GM19438 (cell line): ENCODE measurements at regions not wholly inside any gene's neighbourhood (a gene's known extent, or its start where the extent isn't known, plus 50 kb on each side); places are given as distances from the start of the nearest gene placed in this dataset.

Source experiments
- ATAC-seq: cut with Tn5 transposase; IDR thresholded peaks from one replicate; pipeline ENCODE4 v1.9.1; 2021; ENCODE audit warnings: low read depth; ENCODE audit not compliant: unreplicated experiment

GRCh38 chr10:8583096-8583495 is 528.6 kb downstream of the GATA3 start:
- no peak for ATAC-seq

GRCh38 chr10:8584666-8585065 is 530.2 kb downstream of the GATA3 start:
- ATAC-seq: no peak

GRCh38 chr10:8586504-8586903 is 532.0 kb downstream of the GATA3 start:
- ATAC-seq: no peak

- ATAC-seq: no peak
Measured at GRCh38 chr10:8588135-8588534, 533.6 kb downstream of the GATA3 start.

- ATAC-seq: no peak
Measured at GRCh38 chr10:8590518-8590917, 536.0 kb downstream of the GATA3 start.

- no peak for ATAC-seq
Measured at GRCh38 chr10:8591640-8592039, 537.2 kb downstream of the GATA3 start.

GRCh38 chr10:8594176-8594575 is 539.7 kb downstream of the GATA3 start:
- ATAC-seq: no peak

- ATAC-seq: no peak
Measured at GRCh38 chr10:8594711-8595110, 540.2 kb downstream of the GATA3 start.

GRCh38 chr10:8595140-8595539 is 540.7 kb downstream of the GATA3 start:
- ATAC-seq: no peak

- no peak for ATAC-seq
Measured at GRCh38 chr10:8596929-8597472, 542.5 kb downstream of the GATA3 start.

GRCh38 chr10:8600192-8600591 is 545.7 kb downstream of the GATA3 start:
- ATAC-seq: no peak

- ATAC-seq: no peak
Measured at GRCh38 chr10:8602821-8603220, 548.3 kb downstream of the GATA3 start.

GRCh38 chr10:8614054-8614565 is 559.6 kb downstream of the GATA3 start:
- ATAC-seq: no peak

GRCh38 chr10:8615118-8615517 is 560.6 kb downstream of the GATA3 start:
- ATAC-seq: no peak

GRCh38 chr10:8616166-8616565 is 561.7 kb downstream of the GATA3 start:
- peak; percentile 72 for ATAC-seq

- ATAC-seq: no peak
Measured at GRCh38 chr10:8617792-8618191, 563.3 kb downstream of the GATA3 start.

- no peak for ATAC-seq
Measured at GRCh38 chr10:8618834-8619233, 564.3 kb downstream of the GATA3 start.

GRCh38 chr10:8628351-8628750 is 573.9 kb downstream of the GATA3 start:
- no peak for ATAC-seq

GRCh38 chr10:8633909-8634308 is 579.4 kb downstream of the GATA3 start:
- ATAC-seq: no peak

- ATAC-seq: no peak
Measured at GRCh38 chr10:8636371-8636770, 581.9 kb downstream of the GATA3 start.

- ATAC-seq: no peak
Measured at GRCh38 chr10:8637640-8638039, 583.2 kb downstream of the GATA3 start.

- ATAC-seq: no peak
Measured at GRCh38 chr10:8638088-8638672, 583.7 kb downstream of the GATA3 start.
